Suprapubic skin (tissue), 4 donors: ENCODE measurements at regions not wholly inside any gene's neighbourhood (a gene's known extent, or its start where the extent isn't known, plus 50 kb on each side); places are given as distances from the start of the nearest gene placed in this dataset.

Source experiments
- DNase-seq, 2 donors: peaks; one replicate each; pipeline ENCODE4 v3.0.0-alpha.2; 2019; ENCODE audit warnings: low spot score in 2 of 2
- H3K27ac ChIP-seq: fragments of 200-600 bp; sonication (generic); one replicate; pipeline ENCODE4 v1.5.1; 2019
- H3K27me3 ChIP-seq: fragments of 200-600 bp; sonication (generic); one replicate; pipeline ENCODE4 v1.5.1; 2019
- H3K36me3 ChIP-seq: fragments of 200-600 bp; sonication (generic); one replicate; pipeline ENCODE4 v1.5.1; 2019
- H3K4me1 ChIP-seq: fragments of 200-600 bp; sonication (generic); one replicate; pipeline ENCODE4 v1.5.1; 2019
- H3K4me3 ChIP-seq: fragments of 200-600 bp; sonication (generic); one replicate; pipeline ENCODE4 v1.5.1; 2019; ENCODE audit warnings: mild to moderate bottlenecking
- H3K9me3 ChIP-seq: fragments of 200-600 bp; sonication (generic); one replicate; pipeline ENCODE4 v1.5.1; 2019
- CTCF ChIP-seq, 2 donors: fragments of 200-600 bp in 1 of 2; fragments of 450-650 bp in 1 of 2; sonication (generic) in 1 of 2; IDR thresholded peaks; one replicate each; pipeline ENCODE4 v1.5.1; 2016 to 2019; ENCODE audit warnings: antibody characterized with exemption in 2 of 2, mild to moderate bottlenecking in 1 of 2, moderate library complexity in 1 of 2
- EP300 ChIP-seq: sonication (generic); formaldehyde crosslinking; IDR thresholded peaks from one replicate; pipeline ENCODE4 v1.6.1; 2017; ENCODE audit warnings: antibody characterized with exemption
- POLR2A ChIP-seq, 2 donors: fragments of 450-650 bp; IDR thresholded peaks; one replicate each; pipeline ENCODE4 v1.6.1; 2017; ENCODE audit warnings: antibody characterized with exemption in 2 of 2, mild to moderate bottlenecking in 2 of 2, moderate library complexity in 2 of 2
- POLR2AphosphoS5 ChIP-seq, 3 donors: sonication (generic); formaldehyde crosslinking; IDR thresholded peaks; one replicate each; pipeline ENCODE4 v1.6.1; 2017; ENCODE audit warnings: antibody characterized with exemption in 3 of 3
- WGBS: methylation state at CpG from one replicate; pipeline ENCODE4 v1.1.5; 2018; 5-methylcytosine and 5-hydroxymethylcytosine counted together

- 61% methylated on average over 1 of the region's 1 CpG for WGBS
- DNase-seq = no peak
- Histone ChIP-seq H3K4me1 (no peaks in the 10 kb centered on the region), H3K4me3 (no peak overlapping the region), H3K9me3 (no peaks in the 10 kb centered on the region), H3K27me3 (no peaks in the 10 kb centered on the region), H3K27ac (no peak overlapping the region), H3K36me3 (no peaks in the 10 kb centered on the region)
- TF ChIP-seq POLR2AphosphoS5 (IDR thresholded peaks at IDR 0.05) = no peak
- no peak for TF ChIP-seq CTCF (IDR thresholded peaks at IDR 0.05)
- TF ChIP-seq POLR2A (IDR thresholded peaks at IDR 0.05) = no peak
- no peak for TF ChIP-seq EP300
These were observed 107.7 kb upstream of the ANK3 start for GRCh38 chr10:60497364-60497763.

- H3K9me3 ChIP-seq = no peaks in the 10 kb centered on the region
- DNase-seq = no peak
- no peaks in the 10 kb centered on the region for H3K27me3 ChIP-seq
- WGBS = 80% methylated on average over 2 of the region's 2 CpGs
- no peaks in the 10 kb centered on the region for H3K36me3 ChIP-seq
- no peak overlapping the region for H3K27ac ChIP-seq
- no peak for TF ChIP-seq POLR2A (IDR thresholded peaks at IDR 0.05)
- TF ChIP-seq POLR2AphosphoS5 (IDR thresholded peaks at IDR 0.05) = no peak
- no peak for TF ChIP-seq EP300
- TF ChIP-seq CTCF (IDR thresholded peaks at IDR 0.05) = no peak
- no peaks in the 10 kb centered on the region for H3K4me1 ChIP-seq
- no peak overlapping the region for H3K4me3 ChIP-seq
These were observed 106.5 kb upstream of the ANK3 start for GRCh38 chr10:60496181-60496580.

GRCh38 chr10:60495338-60496055, 105.8 kb upstream of the ANK3 start:
- WGBS = 46% methylated on average over 1 of the region's 1 CpG
- TF ChIP-seq POLR2AphosphoS5 (IDR thresholded peaks at IDR 0.05) = no peak
- TF ChIP-seq EP300 = no peak
- TF ChIP-seq CTCF (IDR thresholded peaks at IDR 0.05) = no peak
- TF ChIP-seq POLR2A (IDR thresholded peaks at IDR 0.05) = no peak
- Histone ChIP-seq H3K4me1 (no peaks in the 10 kb centered on the region), H3K27me3 (no peaks in the 10 kb centered on the region), H3K27ac (no peak overlapping the region), H3K36me3 (no peaks in the 10 kb centered on the region), H3K9me3 (no peaks in the 10 kb centered on the region), H3K4me3 (no peak overlapping the region)
- no peak for DNase-seq

GRCh38 chr10:60494774-60495173, 105.1 kb upstream of the ANK3 start:
- Histone ChIP-seq H3K4me3 (no peak overlapping the region), H3K36me3 (no peaks in the 10 kb centered on the region), H3K27ac (no peak overlapping the region), H3K9me3 (no peaks in the 10 kb centered on the region), H3K4me1 (peaks cover 1% of the 10 kb centered on the region), H3K27me3 (no peaks in the 10 kb centered on the region)
- DNase-seq = no peak
- TF ChIP-seq POLR2AphosphoS5 (IDR thresholded peaks at IDR 0.05) = no peak
- TF ChIP-seq CTCF (IDR thresholded peaks at IDR 0.05) = no peak
- TF ChIP-seq POLR2A (IDR thresholded peaks at IDR 0.05) = no peak
- no peak for TF ChIP-seq EP300
- WGBS = 96% methylated on average over 2 of the region's 2 CpGs

GRCh38 chr10:60491162-60491561, 101.5 kb upstream of the ANK3 start:
- no peak overlapping the region for H3K27ac ChIP-seq
- H3K9me3 ChIP-seq = no peaks in the 10 kb centered on the region
- WGBS = 69% methylated on average over 2 of the region's 2 CpGs
- TF ChIP-seq EP300 = no peak
- no peak for TF ChIP-seq POLR2A (IDR thresholded peaks at IDR 0.05)
- TF ChIP-seq POLR2AphosphoS5 (IDR thresholded peaks at IDR 0.05) = no peak
- TF ChIP-seq CTCF (IDR thresholded peaks at IDR 0.05) = no peak
- DNase-seq = no peak
- H3K4me1 ChIP-seq = peaks cover 8% of the 10 kb centered on the region
- H3K36me3 ChIP-seq = no peaks in the 10 kb centered on the region
- no peaks in the 10 kb centered on the region for H3K27me3 ChIP-seq
- H3K4me3 ChIP-seq = no peak overlapping the region
